Activated gamma-delta T cell (primary cell): ENCODE measurements at regions not wholly inside any gene's neighbourhood (a gene's known extent, or its start where the extent isn't known, plus 50 kb on each side); places are given as distances from the start of the nearest gene placed in this dataset.
"Not testable (repeated sequence)": the region's sequence is repeated elsewhere in the genome, so short reads cannot be mapped to it uniquely, and the experiment has no call there.

Experiments used
- DNase-seq: peaks from one replicate; lab custom pipeline; 2025; lab: John Stamatoyannopoulos, UW

DNA sequence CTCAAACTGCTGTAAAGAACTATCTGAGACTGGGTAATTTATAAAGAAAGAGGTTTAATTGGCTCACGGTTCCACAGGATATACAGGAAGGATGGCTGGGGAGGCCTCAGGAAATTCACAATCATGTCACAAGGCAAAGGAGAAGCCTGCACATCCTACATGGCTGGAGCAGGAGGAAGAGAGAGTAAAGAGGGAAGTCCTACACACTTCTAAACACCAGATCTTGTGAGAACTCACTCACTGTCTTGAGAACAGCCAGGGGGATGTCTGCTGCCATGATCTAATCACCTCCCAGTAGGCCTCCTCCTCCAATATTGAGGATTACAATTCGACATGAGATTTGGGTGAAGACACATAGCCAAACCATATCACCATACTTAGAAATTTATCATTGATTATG is 1307.0 kb upstream of the GJE1 start:
- no peak for DNase-seq

DNA sequence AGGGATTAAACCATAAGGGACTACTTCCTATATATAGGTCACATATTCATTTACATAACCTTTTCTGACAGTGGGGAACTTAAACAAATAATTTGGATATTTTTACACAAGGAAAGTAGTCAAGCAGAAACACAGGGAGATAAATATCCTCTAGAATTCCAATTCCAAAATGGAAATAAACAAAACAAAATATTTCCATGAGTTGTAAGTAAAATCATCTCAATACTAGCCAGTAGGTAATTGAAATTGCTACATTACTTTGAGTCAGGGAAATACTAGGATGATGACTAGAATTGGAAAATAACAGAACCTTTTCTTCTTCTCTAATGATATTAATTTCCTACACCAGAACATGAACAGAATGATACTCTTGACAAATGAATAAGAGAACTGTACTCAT is 1308.1 kb upstream of the GJE1 start:
- DNase-seq: no peak

DNA sequence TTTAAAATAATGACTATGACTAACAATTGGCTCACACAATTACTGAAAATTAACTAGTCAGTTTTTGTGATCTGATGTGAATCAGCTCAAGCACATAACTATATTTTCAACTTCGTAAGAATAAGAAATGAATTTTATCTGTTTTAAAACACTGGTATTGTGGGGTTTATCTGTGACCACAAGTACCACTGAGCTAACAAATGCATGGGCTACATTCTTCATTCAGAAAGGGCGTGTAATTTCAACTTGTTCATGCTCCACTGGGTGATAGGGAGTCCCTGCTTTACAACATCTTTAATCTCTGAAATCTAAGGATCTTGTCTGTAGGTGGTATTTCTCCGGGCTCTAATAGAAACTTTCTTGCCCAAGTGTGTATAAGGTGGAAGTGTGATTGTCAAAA is 1311.5 kb upstream of the GJE1 start:
- no peak for DNase-seq

DNA sequence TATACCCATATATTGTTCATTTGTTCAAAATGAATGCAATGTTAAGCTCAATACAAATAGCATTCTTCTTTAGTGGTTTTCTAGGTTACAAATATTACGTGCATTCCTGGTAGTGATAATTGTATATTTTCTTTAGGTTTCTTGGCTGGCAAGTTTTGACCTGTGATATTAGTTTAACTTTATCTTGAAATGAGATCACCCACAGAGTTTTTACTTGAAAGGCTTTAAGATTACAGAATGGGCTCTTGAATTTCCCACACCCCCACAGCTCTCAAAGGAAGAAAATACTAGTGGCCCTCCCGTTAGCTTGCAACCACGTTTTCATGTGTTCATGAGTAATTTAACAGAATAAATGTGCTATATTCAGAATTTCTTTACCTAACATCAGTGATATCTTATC is 1315.5 kb upstream of the GJE1 start:
- DNase-seq: no peak

DNA sequence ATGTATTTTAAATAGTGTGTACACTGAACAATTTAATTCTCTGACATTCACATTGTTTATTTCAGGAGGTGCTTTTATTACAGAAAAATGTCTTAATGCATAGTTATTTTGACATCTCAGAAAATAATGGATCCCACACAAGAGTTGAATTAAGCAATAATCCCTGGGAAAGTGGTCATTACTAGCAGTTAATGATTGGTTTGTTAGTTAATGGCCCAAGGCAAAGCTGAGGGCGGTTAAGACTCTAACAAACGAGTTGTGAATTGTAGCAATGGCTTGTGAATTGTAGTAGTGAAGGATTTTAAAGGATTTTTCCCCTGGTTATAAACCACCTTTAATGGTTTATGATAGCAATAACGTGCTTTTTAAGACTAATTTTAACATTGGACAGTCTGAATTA is 1316.0 kb upstream of the GJE1 start:
- no peak for DNase-seq

DNA sequence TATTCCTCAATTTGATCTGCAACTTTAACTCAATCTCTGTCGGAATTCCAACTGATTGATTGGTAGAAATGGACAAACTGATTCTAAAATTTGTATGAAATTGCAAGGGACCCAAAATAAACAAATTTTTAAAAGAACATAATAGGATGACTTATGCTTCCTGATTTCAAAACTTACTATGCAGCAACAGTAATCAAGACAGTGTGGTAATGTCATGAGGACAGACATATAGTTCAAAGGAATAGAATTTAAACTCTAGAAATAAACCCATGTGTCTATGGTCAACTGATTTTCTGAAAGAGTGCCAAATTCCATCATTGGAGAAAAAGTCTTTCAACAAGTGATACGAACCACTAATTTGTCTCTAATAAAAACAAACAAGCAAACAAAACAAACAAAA is 1320.1 kb upstream of the GJE1 start:
- no peak for DNase-seq

DNA sequence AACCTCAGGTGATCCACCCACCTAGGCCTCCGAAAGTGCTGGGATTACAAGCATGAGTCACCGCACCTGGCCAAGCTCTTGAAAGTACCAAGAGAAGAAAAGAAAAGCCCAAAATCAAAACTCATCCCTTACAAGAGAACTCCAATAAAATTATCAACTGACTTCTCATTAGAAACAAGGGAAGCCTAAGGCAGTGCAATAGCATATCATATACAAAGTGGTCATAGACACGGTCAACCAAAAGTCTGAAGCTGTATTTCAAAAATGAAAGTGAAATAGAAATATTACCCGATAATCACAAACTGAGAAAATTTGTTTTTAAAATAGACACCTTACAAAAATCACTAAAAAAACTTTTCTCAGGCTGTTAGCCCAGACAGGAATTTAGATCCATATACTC is 1321.1 kb upstream of the GJE1 start:
- DNase-seq: no peak

DNA sequence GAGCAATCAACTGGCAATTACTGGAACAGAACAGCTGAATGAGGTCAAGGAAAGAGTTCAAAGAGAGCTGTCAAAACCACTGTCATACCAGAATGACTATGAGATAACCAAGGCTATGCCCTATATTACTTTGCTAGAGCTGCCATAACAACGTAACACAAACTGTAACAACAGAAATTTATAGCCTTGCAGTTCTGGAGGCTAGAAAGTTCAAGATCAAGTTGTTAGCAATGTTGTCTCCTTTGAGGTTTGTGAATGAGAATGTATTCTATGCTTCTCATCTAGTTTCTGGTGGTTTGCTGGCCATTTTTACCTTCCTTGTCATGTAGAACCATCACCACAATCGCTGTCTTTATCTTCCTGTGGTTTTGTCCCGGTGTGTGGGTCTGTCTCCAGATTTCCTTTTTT is 1323.0 kb upstream of the GJE1 start:
- no peak for DNase-seq

DNA sequence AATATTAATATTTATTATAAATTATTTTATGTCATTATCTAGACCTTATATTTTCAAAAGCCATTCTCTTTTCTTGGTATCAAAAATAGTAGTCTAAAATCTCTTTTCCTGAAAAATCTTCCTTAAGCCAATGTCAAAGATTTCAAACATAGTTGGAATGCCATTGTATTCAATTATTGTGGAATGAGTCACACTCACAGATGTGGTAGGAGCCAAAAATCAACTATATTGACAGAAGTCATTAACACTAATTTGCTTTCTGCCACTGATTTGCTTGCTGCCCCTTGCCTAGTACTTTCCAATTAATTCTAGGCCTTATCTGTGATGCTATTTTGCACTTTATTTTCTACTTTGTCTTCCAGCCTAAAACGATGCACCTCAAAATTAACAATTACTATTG is 1326.3 kb upstream of the GJE1 start:
- no peak for DNase-seq

DNA sequence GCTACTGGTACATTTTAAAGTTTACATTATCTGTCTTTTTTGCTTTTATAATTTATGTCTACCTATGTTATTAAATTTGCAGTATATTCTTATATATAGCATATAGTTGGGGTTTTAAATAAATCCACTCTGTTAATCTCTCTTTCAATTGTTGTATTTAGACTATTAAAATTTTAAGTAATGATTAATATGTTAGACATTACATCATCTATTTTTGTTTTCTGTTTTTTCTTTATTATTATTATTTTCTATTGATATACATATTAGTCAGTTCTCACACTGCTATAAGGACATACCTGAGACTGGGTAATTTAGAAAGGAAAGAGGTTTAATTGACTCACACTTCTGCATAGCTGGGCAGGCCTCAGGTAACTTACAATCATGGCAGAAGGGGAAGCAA is 1338.2 kb upstream of the GJE1 start:
- no peak for DNase-seq

DNA sequence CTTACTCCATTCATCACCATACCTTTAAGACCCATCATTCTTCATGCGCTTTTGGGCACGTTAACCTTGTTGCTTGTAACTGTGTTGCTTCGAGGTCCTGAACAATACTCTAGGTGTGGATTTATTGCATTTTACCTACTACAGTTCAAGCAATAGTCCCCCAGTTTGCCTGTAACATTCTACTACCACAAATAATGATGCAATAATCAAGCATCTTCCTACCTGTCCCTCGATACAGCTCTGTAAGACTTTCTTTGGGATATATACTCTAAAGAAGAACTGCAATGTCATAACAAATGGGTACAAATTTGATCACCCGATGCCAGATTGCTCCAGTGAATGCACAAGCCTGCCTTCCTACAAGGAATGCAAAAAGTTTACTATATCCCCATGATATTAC is 1342.6 kb upstream of the GJE1 start:
- no peak for DNase-seq

DNA sequence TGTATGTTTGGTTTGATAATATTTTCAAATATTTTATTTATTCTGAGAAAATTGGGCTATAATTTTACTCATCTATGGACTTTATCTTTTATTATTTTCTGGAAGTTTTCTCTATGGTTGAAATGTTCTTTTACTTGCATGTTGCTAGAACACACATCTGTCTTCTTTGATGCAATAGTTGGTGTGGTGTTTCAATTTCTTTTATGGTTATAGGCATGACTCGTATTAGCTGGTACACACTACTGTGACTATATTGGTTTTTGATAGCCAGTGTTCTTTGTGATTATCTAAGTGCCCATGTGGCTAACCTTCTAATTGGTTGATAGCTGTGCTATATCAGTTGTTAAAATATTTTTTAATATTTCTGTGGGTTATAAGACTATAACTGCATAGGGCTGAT is 1343.3 kb upstream of the GJE1 start:
- no peak for DNase-seq

DNA sequence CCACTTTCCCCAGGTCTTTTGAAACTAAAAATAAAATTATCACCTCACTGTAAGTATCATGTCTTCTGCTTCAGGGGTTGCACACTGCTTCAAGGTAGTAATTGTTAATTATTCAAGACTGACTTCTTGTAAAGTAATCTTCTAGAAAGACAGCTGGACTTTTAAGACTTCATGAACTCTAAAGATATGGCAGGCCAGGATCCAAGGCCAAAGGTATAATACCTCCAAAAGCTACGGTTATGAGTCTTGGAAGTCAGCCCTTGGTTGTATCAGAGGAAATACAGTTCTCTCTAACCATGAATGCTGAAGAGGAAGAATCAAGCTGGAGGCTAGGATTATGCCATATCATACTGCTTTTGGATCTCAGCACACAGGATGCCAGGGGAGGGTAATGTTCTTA is 1346.8 kb upstream of the GJE1 start:
- no peak for DNase-seq

DNA sequence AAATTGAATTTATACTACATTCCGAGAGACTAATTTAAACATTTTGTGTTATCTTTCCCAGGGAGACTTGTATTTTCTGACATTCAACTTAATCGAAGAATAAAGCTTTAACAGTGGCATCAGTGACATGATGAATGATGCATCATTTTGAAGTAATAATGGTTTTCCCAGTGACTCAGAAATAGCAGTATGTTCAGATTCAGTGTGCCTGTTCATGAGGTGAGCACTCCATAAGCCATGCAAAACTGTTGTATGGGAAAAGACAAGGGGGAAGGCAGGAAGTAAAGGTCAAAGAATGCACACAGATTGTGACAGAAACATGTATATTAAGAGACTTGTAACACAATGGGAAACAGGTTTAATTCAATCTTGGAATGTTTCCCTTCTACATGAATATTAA is 1348.2 kb upstream of the GJE1 start:
- no peak for DNase-seq

DNA sequence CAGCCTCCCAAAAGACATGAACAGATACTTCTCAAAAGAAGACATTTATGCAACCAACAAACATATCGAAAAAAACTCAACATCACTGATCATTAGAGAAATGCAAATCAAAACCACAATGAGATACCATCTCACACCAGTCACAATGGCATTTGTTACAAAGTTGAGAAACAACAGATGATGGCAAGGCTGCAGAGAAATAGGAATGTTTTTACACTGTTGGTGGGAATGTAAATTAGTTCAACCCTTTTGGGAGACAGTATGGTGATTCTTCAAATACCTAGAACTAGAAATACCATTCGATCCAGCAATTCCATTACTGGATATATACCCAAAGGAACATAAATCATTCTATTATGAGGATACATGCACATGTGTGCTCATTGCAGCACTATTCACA is 1349.2 kb upstream of the GJE1 start:
- not testable (repeated sequence) for DNase-seq

DNA sequence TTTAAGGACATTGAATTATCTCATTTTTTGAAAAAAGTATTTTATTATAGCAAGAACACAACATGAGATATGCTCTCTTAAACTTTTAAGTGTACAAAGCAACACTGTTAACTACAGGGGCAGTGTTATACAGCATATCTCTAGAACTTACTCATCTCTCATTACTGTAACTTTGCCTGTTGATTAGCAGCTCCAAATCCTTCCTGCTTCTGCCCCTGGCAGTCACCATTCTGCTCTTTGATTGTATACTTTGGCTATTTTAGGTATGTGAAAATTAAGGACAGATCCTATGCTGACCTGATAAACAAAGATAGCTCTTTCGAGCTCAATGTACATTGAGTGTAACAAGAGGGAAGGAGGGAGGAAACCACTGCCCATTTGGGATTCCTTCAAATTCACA is 1349.8 kb upstream of the GJE1 start:
- no peak for DNase-seq

DNA sequence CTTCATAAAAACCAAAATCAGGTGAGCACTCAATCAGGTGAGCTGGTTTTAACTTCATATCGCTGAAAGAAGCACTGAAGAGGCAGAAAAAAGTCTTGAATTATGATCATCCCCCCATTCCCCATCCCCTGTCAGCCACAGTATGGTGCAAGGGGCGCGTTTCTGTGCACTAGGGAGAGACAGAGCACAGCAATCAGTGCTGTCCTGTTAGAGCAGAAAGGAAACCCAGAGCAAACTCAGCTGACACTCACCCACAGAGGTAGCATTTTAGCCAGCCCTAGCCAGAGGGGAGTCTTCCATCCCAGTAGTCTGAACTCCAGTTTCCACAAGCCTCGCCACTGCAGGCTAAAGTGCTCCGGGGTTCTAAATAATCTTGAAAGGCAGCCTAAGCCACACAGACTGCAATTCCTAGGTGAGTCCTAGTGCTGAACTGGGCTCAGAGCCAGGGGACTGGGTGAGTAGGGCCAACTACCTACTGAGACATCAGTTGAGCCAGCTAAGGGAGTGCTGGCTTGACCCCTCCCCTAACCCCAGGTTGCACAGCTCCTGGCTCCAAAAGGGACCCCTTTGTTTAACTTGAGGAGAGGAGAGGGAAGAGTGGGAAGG is 1352.6 kb upstream of the GJE1 start:
- no peak for DNase-seq

DNA sequence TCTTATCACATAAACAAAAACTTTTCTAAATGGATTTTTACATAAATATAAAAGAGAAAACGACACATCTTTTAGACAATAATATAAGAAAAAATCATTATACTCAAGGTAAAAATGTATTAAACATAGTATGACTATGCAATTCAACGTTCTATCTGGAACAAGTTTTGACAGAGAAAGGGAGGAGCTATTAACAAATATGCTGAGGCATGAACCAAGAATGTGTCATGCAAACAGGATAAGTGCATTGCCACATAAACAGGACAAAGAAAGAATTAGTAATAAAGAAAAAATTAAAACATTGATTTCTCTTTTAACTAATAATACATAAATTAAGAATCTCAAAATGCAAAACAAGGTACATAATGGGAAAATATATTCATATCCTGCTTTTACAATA is 1353.4 kb upstream of the GJE1 start:
- DNase-seq: no peak

DNA sequence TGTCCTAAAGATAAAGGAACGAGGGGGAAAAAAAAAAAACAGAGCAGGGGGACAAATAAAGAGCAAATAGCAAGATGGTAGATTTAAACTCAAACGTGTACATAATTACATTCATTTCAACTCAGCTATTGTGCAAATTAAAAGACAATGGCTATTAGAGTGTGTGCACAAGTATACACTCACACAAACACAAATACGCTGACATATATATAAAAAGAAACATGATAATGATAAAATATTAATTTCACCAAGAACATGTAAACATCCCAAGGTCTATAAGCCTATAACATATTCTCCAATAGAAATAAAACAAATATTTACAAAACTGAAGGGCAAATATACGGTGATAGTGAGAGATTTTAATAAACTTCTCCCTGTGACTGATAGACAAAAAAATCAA is 1354.9 kb upstream of the GJE1 start:
- no peak for DNase-seq

DNA sequence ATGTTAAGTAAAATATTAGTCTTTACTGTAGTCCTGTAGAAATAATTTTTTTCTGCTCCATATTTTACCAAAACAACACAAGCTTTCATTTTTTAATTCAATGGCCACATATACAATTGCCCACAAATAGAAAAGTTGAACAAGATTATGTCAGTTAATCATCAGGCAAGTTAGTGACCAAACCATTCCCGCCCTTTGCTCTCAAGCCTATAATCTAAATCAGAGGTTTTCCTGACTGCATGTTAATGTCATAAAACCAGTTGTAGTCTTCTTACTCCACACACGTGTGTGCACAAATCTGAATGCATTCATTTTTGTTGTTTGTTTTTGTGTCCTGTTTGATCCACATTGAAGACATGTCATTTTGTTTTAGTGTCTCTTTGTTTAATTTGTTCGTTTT is 1357.7 kb upstream of the GJE1 start:
- no peak for DNase-seq

DNA sequence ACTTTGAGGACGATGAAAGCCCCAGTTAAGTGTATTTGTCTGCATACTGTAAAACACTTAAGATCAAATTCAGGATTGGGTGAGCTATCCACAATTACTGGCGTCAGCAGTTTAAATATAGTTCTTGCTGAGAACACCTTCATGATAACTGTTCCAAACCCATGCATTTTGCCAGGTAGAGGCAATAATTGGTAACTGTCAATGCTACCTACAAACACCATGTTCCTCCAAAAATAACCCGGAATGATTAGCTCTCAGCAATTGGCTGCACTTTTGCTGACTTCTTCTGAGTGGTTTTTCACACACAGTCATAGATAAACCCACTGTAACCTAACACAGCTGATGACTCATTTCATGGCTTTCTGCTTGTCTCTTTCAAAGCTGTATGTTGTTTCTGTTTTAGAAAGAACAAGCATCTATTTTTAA is 1358.6 kb upstream of the GJE1 start:
- no peak for DNase-seq

DNA sequence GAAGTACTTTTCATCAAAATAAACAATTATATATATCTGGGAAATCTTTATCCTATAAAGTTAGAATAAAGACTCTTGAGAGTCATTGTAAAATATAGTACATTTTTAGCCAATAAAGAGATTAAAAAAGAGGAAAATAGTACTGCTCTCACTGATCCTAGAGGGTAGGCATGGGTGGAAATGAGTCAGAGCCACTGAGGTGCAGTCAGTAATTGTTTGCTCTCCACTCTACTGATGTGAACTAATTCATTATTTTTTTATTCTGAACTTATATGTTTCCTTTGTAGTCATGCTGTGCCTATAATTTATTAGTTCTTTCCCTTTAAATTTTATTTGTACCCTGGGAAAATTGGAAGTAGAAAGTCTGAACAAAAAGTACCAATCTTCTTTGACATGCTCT is 1359.4 kb upstream of the GJE1 start:
- DNase-seq: no peak

DNA sequence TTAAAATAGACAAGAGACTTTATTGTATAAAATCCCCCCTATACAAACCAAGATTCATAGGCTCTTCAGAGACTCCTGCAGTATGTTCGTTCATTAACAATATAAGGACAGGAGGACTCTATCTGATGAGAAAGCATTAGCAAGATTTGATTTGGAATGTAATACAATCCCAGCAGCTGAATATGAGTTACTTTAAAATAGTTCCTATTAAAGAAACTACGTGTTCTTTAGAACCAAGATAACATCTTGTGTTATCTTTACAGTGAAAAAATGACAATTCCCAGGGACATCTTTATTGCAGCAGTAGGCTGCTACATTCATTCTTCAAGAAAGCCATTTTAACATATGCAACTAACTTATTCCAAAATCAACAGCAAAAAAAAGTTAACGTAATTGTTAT is 1360.1 kb upstream of the GJE1 start:
- DNase-seq: no peak

DNA sequence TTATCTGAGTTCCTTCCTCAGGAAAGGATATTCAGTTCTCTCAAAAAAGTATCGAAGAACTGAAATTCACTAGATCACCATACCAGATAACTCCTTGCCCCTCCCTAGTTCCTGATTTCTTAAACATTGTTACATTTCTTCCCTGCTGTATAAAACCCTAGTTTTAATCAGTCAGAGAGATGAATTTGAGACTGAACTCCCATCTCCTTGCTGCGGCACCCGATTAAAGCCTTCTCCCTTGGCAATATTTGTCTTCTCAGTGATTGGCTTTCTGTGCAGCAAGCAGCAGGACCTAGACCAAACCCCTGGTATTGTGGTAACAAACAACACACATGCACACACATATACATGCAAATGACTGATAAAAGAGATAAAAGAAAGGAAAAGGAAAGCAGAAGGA is 1364.6 kb upstream of the GJE1 start:
- no peak for DNase-seq

DNA sequence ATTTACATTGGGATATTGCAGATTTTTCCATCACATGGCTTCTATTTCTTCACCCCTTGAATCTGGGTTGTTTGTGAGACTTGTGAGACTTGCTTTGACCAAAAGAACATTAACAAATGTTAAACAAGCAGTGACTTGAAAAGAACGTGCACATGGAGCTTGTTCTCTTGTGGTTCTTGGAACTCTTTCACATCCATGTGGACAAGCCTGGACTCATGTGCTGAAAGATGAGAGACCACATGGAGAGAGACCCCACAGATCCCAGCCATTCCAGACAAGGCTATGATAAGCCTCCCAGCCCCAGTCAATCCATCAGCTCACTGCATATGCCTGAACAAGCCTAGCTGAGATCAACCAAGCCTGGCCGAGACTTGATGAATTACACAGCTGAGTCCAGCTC is 1365.7 kb upstream of the GJE1 start:
- DNase-seq: no peak
